T-helper 1 cell treated with Interleukin-12 subunit alpha and Interleukin-12 subunit beta and Interleukin-4 antibody, amounts not matched to agents 30 μg/mL and 1 μg/mL, for 36 hours (primary cell): ENCODE measurements at regions not wholly inside any gene's neighbourhood (a gene's known extent, or its start where the extent isn't known, plus 50 kb on each side); places are given as distances from the start of the nearest gene placed in this dataset.

Experiments used
- H3K27ac Mint-ChIP-seq: one replicate; pipeline ENCODE4 v1.8.0; 2021; ENCODE audit warnings: mild to moderate bottlenecking, mixed read lengths
- H3K27me3 Mint-ChIP-seq: one replicate; pipeline ENCODE4 v1.8.0; 2021; ENCODE audit warnings: low read depth, mixed read lengths
- H3K36me3 Mint-ChIP-seq: one replicate; pipeline ENCODE4 v1.8.0; 2021; ENCODE audit warnings: low read depth, mixed read lengths
- H3K4me1 Mint-ChIP-seq: one replicate; pipeline ENCODE4 v1.8.0; 2021; ENCODE audit warnings: low read depth, mixed read lengths
- H3K4me3 Mint-ChIP-seq: one replicate; pipeline ENCODE4 v1.8.0; 2021; ENCODE audit warnings: mild to moderate bottlenecking, moderate library complexity, mixed read lengths
- H3K9me3 Mint-ChIP-seq: one replicate; pipeline ENCODE4 v1.8.0; 2021; ENCODE audit warnings: mixed read lengths

- Mint-ChIP-seq H3K36me3 (no peaks in the 10 kb centered on the region), H3K4me1 (no peaks in the 10 kb centered on the region), H3K27ac (no peak overlapping the region), H3K9me3 (peaks cover 3% of the 10 kb centered on the region), H3K4me3 (no peak overlapping the region), H3K27me3 (no peaks in the 10 kb centered on the region)
Measured at GRCh38 chr9:103761466-103761865, 332.6 kb upstream of the SMC2 start.

GRCh38 chr9:103789686-103790085 is 304.4 kb upstream of the SMC2 start:
- Mint-ChIP-seq H3K27ac (no peak overlapping the region), H3K27me3 (no peaks in the 10 kb centered on the region), H3K9me3 (no peaks in the 10 kb centered on the region), H3K4me1 (no peaks in the 10 kb centered on the region), H3K36me3 (no peaks in the 10 kb centered on the region), H3K4me3 (no peak overlapping the region)

- Mint-ChIP-seq H3K27me3 (no peaks in the 10 kb centered on the region), H3K36me3 (no peaks in the 10 kb centered on the region), H3K9me3 (no peaks in the 10 kb centered on the region), H3K4me1 (peaks cover 4% of the 10 kb centered on the region), H3K27ac (no peak overlapping the region), H3K4me3 (no peak overlapping the region)
Measured at GRCh38 chr9:103798620-103799019, 295.5 kb upstream of the SMC2 start.

- no peaks in the 10 kb centered on the region for H3K36me3 Mint-ChIP-seq
- H3K9me3 Mint-ChIP-seq: no peaks in the 10 kb centered on the region
- no peak overlapping the region for H3K27ac Mint-ChIP-seq
- no peak overlapping the region for H3K4me3 Mint-ChIP-seq
- no peaks in the 10 kb centered on the region for H3K27me3 Mint-ChIP-seq
- H3K4me1 Mint-ChIP-seq: peaks cover 4% of the 10 kb centered on the region
Measured at GRCh38 chr9:103799959-103800358, 294.1 kb upstream of the SMC2 start.

- Mint-ChIP-seq H3K4me1 (peaks cover 4% of the 10 kb centered on the region), H3K9me3 (no peaks in the 10 kb centered on the region), H3K27ac (no peak overlapping the region), H3K27me3 (no peaks in the 10 kb centered on the region), H3K36me3 (no peaks in the 10 kb centered on the region), H3K4me3 (no peak overlapping the region)
Measured at GRCh38 chr9:103802068-103802467, 292.0 kb upstream of the SMC2 start.

GRCh38 chr9:103803245-103803644 is 290.9 kb upstream of the SMC2 start:
- no peaks in the 10 kb centered on the region for H3K27me3 Mint-ChIP-seq
- no peaks in the 10 kb centered on the region for H3K9me3 Mint-ChIP-seq
- no peak overlapping the region for H3K4me3 Mint-ChIP-seq
- no peaks in the 10 kb centered on the region for H3K36me3 Mint-ChIP-seq
- H3K4me1 Mint-ChIP-seq: peaks cover 4% of the 10 kb centered on the region
- H3K27ac Mint-ChIP-seq: no peak overlapping the region

- no peak overlapping the region for H3K4me3 Mint-ChIP-seq
- H3K27ac Mint-ChIP-seq: no peak overlapping the region
- no peaks in the 10 kb centered on the region for H3K4me1 Mint-ChIP-seq
- H3K36me3 Mint-ChIP-seq: no peaks in the 10 kb centered on the region
- H3K9me3 Mint-ChIP-seq: no peaks in the 10 kb centered on the region
- no peaks in the 10 kb centered on the region for H3K27me3 Mint-ChIP-seq
Measured at GRCh38 chr9:103804077-103804735, 289.9 kb upstream of the SMC2 start.

GRCh38 chr9:103809745-103810144 is 284.4 kb upstream of the SMC2 start:
- no peaks in the 10 kb centered on the region for H3K4me1 Mint-ChIP-seq

GRCh38 chr9:103811462-103811861 is 282.6 kb upstream of the SMC2 start:
- Mint-ChIP-seq H3K27me3 (no peaks in the 10 kb centered on the region), H3K27ac (no peak overlapping the region), H3K4me1 (no peaks in the 10 kb centered on the region), H3K4me3 (no peak overlapping the region), H3K36me3 (no peaks in the 10 kb centered on the region), H3K9me3 (no peaks in the 10 kb centered on the region)

More at GRCh38 chr9:103809745-103810144, 284.4 kb upstream of the SMC2 start:
- Mint-ChIP-seq H3K27me3 (no peaks in the 10 kb centered on the region), H3K9me3 (no peaks in the 10 kb centered on the region), H3K4me3 (no peak overlapping the region), H3K27ac (no peak overlapping the region), H3K36me3 (no peaks in the 10 kb centered on the region)

- no peak overlapping the region for H3K4me3 Mint-ChIP-seq
- no peaks in the 10 kb centered on the region for H3K27me3 Mint-ChIP-seq
- no peak overlapping the region for H3K27ac Mint-ChIP-seq
- H3K36me3 Mint-ChIP-seq: no peaks in the 10 kb centered on the region
- H3K4me1 Mint-ChIP-seq: no peaks in the 10 kb centered on the region
- H3K9me3 Mint-ChIP-seq: no peaks in the 10 kb centered on the region
Measured at GRCh38 chr9:103816146-103816545, 278.0 kb upstream of the SMC2 start.

DNA sequence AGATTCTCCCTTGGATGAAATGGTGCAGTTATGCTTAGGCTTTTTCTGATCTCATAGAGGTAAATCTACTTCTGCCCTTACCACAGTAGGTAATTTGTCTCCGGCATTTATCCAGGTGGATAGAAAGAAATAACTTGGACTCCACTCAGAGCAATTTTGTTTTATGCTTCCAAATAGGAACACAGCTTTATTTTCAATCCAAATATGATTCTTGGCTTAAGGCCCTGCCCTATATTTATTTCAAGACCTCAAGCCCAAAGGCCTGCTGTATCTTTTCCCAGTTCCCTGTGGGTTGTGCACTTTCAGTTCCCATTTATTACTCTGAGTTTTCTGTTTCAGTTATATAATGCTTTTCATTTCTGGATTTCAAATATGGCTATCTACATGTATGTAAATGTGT is 274.2 kb upstream of the SMC2 start:
- Mint-ChIP-seq H3K4me1 (no peaks in the 10 kb centered on the region), H3K27me3 (no peaks in the 10 kb centered on the region), H3K4me3 (no peak overlapping the region), H3K36me3 (no peaks in the 10 kb centered on the region), H3K9me3 (no peaks in the 10 kb centered on the region), H3K27ac (no peak overlapping the region)

DNA sequence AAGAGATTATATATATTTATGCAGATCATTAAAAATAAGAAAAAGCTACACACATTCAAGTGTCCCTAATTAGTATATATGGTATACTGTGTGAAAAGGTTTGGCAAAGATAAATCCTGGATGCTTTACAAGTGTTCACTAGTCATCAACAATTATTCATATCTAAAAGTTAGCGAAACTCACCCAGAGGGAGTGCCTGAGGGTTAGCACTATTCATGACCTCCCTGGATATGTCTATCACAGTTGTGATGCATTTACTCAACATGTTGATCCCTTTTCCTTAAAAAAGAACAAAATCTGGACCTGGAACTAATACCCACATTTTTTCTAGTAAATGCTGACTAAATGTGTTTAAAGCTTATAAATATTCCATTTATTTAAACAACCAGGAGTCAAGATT is 273.0 kb upstream of the SMC2 start:
- H3K4me3 Mint-ChIP-seq: no peak overlapping the region
- H3K9me3 Mint-ChIP-seq: no peaks in the 10 kb centered on the region
- no peaks in the 10 kb centered on the region for H3K36me3 Mint-ChIP-seq
- H3K4me1 Mint-ChIP-seq: no peaks in the 10 kb centered on the region
- no peak overlapping the region for H3K27ac Mint-ChIP-seq
- H3K27me3 Mint-ChIP-seq: no peaks in the 10 kb centered on the region

DNA sequence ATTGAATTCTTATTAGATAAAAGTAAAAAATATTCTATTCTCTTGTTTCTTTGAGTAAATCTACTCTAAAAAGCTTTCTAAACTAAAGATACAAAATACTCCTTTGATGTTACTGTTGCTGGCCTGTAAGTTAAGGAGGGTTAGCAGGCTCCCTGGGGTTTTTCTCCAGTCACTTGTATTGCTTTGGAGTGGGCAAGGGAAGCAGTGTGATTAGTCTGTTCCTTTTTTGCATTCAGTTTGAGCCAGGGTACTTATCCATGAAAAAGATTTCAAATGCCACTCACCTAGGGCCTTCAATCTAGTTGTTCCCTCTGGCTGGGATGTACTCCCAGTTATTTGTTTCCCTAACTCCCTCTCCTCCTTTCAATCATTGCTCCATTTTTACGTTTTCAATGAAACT is 256.2 kb upstream of the SMC2 start:
- H3K4me1 Mint-ChIP-seq: no peaks in the 10 kb centered on the region
- no peaks in the 10 kb centered on the region for H3K36me3 Mint-ChIP-seq
- no peaks in the 10 kb centered on the region for H3K9me3 Mint-ChIP-seq
- no peaks in the 10 kb centered on the region for H3K27me3 Mint-ChIP-seq
- H3K27ac Mint-ChIP-seq: no peak overlapping the region
- H3K4me3 Mint-ChIP-seq: no peak overlapping the region

DNA sequence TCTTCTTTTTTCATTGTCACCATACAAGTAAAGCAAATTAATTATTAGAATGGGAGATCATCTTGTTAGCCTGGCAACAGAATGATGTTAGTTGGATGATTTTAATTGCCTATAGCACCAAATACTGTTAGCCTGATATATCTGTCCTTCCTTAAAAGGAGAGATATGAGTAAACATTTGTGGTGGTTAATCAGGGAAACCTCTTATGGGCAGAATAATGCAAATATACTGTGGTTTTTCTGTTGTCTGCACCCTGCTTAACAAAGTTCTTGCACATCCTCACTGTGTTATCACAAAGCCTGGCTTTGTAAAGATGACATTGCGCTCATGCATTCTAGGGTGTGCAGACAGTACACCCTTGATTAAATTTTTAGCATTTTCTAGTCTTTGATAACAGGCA is 254.9 kb upstream of the SMC2 start:
- Mint-ChIP-seq H3K9me3 (no peaks in the 10 kb centered on the region), H3K27me3 (no peaks in the 10 kb centered on the region)

GRCh38 chr9:103867886-103868285 is 226.2 kb upstream of the SMC2 start:
- no peaks in the 10 kb centered on the region for H3K4me1 Mint-ChIP-seq
- H3K27me3 Mint-ChIP-seq: no peaks in the 10 kb centered on the region
- H3K9me3 Mint-ChIP-seq: no peaks in the 10 kb centered on the region
- no peaks in the 10 kb centered on the region for H3K36me3 Mint-ChIP-seq
- no peak overlapping the region for H3K27ac Mint-ChIP-seq
- no peak overlapping the region for H3K4me3 Mint-ChIP-seq

More for the DNA sequence above, 254.9 kb upstream of the SMC2 start:
- Mint-ChIP-seq H3K27ac (no peak overlapping the region), H3K4me1 (no peaks in the 10 kb centered on the region), H3K36me3 (no peaks in the 10 kb centered on the region), H3K4me3 (no peak overlapping the region)

DNA sequence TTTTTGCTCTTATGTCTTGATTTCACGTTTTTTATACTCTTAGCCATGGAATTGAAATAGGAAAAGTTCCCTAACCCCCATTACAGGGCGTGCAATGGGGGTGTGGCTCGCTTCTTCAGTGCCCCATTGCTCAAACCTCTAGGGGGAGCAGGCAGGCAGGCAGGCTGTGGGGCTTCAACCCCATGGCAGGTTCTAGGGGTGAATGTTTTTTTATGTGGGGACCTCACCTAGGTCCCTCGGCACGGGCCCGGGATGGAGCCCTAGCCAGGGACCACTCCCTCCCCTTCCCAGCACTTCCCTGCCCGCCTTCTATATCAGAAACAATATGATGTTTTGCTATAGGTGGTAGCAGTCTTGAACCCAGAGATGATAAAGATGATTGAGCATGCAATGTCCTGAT is 221.3 kb upstream of the SMC2 start:
- Mint-ChIP-seq H3K9me3 (no peaks in the 10 kb centered on the region), H3K4me1 (no peaks in the 10 kb centered on the region), H3K27me3 (no peaks in the 10 kb centered on the region), H3K27ac (no peak overlapping the region), H3K4me3 (no peak overlapping the region), H3K36me3 (no peaks in the 10 kb centered on the region)
